ENCODE measurements at regions not wholly inside any gene's neighbourhood (a gene's known extent, or its start where the extent isn't known, plus 50 kb on each side); places are given as distances from the start of the nearest gene placed in this dataset.

DNA sequence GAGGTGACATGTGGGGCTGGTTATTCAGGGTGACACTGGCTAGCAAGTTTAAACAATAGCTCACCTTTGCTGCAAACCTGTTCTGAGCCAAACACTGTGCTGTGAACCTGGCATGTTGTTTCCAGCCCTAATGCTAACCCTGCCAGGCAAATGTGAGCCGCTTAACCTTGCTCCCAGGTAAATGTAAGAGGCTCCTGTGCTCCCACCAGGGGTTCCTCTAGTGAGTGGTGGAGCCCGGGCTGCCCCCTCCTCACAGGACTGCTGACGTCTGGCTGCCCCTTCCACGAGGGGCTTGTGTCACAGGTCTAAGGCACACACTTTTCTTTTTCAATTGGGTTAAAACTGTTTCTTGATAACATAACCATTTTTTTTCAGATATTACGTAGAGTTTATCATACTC lies 223.7 kb downstream of the DCDC2C start:
- TF ChIP-seq, protein P1, sequence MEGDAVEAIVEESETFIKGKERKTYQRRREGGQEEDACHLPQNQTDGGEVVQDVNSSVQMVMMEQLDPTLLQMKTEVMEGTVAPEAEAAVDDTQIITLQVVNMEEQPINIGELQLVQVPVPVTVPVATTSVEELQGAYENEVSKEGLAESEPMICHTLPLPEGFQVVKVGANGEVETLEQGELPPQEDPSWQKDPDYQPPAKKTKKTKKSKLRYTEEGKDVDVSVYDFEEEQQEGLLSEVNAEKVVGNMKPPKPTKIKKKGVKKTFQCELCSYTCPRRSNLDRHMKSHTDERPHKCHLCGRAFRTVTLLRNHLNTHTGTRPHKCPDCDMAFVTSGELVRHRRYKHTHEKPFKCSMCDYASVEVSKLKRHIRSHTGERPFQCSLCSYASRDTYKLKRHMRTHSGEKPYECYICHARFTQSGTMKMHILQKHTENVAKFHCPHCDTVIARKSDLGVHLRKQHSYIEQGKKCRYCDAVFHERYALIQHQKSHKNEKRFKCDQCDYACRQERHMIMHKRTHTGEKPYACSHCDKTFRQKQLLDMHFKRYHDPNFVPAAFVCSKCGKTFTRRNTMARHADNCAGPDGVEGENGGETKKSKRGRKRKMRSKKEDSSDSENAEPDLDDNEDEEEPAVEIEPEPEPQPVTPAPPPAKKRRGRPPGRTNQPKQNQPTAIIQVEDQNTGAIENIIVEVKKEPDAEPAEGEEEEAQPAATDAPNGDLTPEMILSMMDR (IDR thresholded peaks at IDR 0.05; ENCODE audit: insufficient read depth, low read length, missing control alignments) = no peak
- ChIA-PET CTCF (no interaction called here), POLR2A (no interaction called here)
- no peak for DNase-seq (ENCODE audit: low read depth, low spot score)
- no peak overlapping the region for H3K4me3 ChIP-seq (ENCODE audit: low read depth, low read length)

DNA sequence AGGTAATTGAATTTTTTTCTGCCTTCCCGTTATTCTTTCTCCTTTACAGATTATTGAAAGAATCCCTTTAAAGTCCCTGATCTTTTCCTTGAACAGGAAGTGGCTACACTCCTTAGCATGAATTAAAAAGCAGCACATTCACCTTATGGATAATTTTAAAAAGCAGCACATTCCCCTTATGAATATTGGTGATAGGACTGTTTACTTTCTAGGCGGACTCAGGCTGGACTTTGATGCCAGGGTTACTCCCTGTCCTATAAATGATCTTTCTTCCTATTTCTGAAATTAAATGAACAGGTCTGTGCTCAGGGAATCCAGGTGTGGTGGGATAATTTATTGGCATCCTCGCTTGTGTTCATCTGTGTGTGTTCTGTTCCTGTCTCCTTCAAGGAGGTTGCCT lies 226.0 kb downstream of the DCDC2C start:
- H3K4me3 ChIP-seq (ENCODE audit: low read depth, low read length) = no peak overlapping the region
- POLR2A ChIA-PET = no interaction called here
- DNase-seq (ENCODE audit: low read depth, low spot score) = no peak
- TF ChIP-seq, protein P1 (IDR thresholded peaks at IDR 0.05; ENCODE audit: insufficient read depth, low read length, missing control alignments) = no peak
- CTCF ChIA-PET = no interaction called here

- TF ChIP-seq, protein P1 (IDR thresholded peaks at IDR 0.05; ENCODE audit: insufficient read depth, low read length, missing control alignments) = no peak
- POLR2A ChIA-PET = no interaction called here
- DNase-seq (ENCODE audit: low read depth, low spot score) = no peak
- CTCF ChIA-PET = no interaction called here
- H3K4me3 ChIP-seq (ENCODE audit: low read depth, low read length) = no peak overlapping the region
Measured at GRCh38 chr2:3930246-3930645, 226.9 kb downstream of the DCDC2C start.

- no peak overlapping the region for H3K4me3 ChIP-seq (ENCODE audit: low read depth, low read length)
- DNase-seq (ENCODE audit: low read depth, low spot score) = no peak
- POLR2A ChIA-PET = no interaction called here
- TF ChIP-seq, protein P1 (IDR thresholded peaks at IDR 0.05; ENCODE audit: insufficient read depth, low read length, missing control alignments) = no peak
- CTCF ChIA-PET = no interaction called here
Measured at GRCh38 chr2:3940661-3941060, 237.3 kb downstream of the DCDC2C start.

GRCh38 chr2:3942841-3943240 lies 239.5 kb downstream of the DCDC2C start:
- DNase-seq (ENCODE audit: low read depth, low spot score) = no peak
- TF ChIP-seq, protein P1 (IDR thresholded peaks at IDR 0.05; ENCODE audit: insufficient read depth, low read length, missing control alignments) = no peak
- no peak overlapping the region for H3K4me3 ChIP-seq (ENCODE audit: low read depth, low read length)
- ChIA-PET CTCF (no interaction called here), POLR2A (no interaction called here)

DNA sequence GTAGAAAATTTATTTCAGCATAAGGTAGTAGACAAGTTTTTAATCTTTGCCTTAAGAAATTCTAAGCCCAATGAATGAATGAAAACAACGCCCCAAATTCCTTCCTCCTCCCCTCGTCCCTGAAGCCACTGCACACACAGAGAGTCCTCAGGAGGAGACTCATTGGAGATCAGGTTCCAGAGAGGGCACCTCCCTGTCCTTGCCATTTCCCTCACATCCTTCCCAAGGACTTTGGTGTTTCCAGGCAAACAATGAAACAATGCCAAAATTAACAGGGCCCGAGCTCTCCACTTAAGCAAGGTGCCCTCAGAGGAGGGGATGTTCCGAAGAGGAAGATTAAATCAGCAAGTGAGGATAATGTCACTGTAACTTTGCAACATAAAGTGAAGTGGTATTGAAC lies 240.7 kb downstream of the DCDC2C start:
- ChIA-PET POLR2A (no interaction called here), CTCF (no interaction called here)
- DNase-seq (ENCODE audit: low read depth, low spot score) = no peak
- H3K4me3 ChIP-seq (ENCODE audit: low read depth, low read length) = no peak overlapping the region
- TF ChIP-seq, protein P1 (IDR thresholded peaks at IDR 0.05; ENCODE audit: insufficient read depth, low read length, missing control alignments) = no peak

Measured in AG04449 (cell line).